Muscle layer of colon (tissue), 2 donors: ENCODE measurements at regions not wholly inside any gene's neighbourhood (a gene's known extent, or its start where the extent isn't known, plus 50 kb on each side); places are given as distances from the start of the nearest gene placed in this dataset.

Experiments used
- H3K27ac ChIP-seq: one replicate; pipeline ENCODE4 v1.7.0; 2013; ENCODE audit warnings: low read depth, mild to moderate bottlenecking, low read length, moderate library complexity
- H3K27me3 ChIP-seq, 2 donors: one replicate each; pipeline ENCODE4 v1.7.0; 2013; ENCODE audit warnings: low read length in 2 of 2, mild to moderate bottlenecking in 2 of 2; ENCODE audit not compliant: insufficient read depth in 2 of 2, control insufficient read depth in 1 of 2
- H3K36me3 ChIP-seq: one replicate; pipeline ENCODE4 v1.7.0; 2013; ENCODE audit warnings: mild to moderate bottlenecking, low read length; ENCODE audit not compliant: insufficient read depth
- H3K4me1 ChIP-seq: one replicate; pipeline ENCODE4 v1.7.0; 2013; ENCODE audit warnings: mild to moderate bottlenecking, low read length; ENCODE audit not compliant: insufficient read depth
- H3K4me3 ChIP-seq, 2 donors: one replicate each; pipeline ENCODE4 v1.7.0; 2013; ENCODE audit warnings: low read length in 2 of 2, low read depth in 1 of 2, mild to moderate bottlenecking in 1 of 2, moderate library complexity in 1 of 2
- H3K9ac ChIP-seq: one replicate; pipeline ENCODE4 v1.7.0; 2013; ENCODE audit warnings: low read length
- H3K9me3 ChIP-seq: one replicate; pipeline ENCODE4 v1.7.0; 2013; ENCODE audit warnings: mild to moderate bottlenecking, low read length
- donor health status: abdominal sarcoma.
- donor health status: Adenocarcinoma of cecum.

GRCh38 chr11:131056036-131056435 lies 139.8 kb upstream of the SNX19 start:
- H3K4me1 ChIP-seq: no peaks in the 10 kb centered on the region
- H3K9ac ChIP-seq: no peak overlapping the region
- H3K27ac ChIP-seq: no peak overlapping the region
- H3K4me3 ChIP-seq: no peak overlapping the region
- no peaks in the 10 kb centered on the region for H3K27me3 ChIP-seq
- no peaks in the 10 kb centered on the region for H3K9me3 ChIP-seq
- no peaks in the 10 kb centered on the region for H3K36me3 ChIP-seq

GRCh38 chr11:131063638-131064037 lies 147.4 kb upstream of the SNX19 start:
- Histone ChIP-seq H3K4me1 (peaks cover 7% of the 10 kb centered on the region), H3K36me3 (no peaks in the 10 kb centered on the region), H3K27ac (no peak overlapping the region), H3K9me3 (no peaks in the 10 kb centered on the region), H3K27me3 (no peaks in the 10 kb centered on the region), H3K9ac (no peak overlapping the region), H3K4me3 (no peak overlapping the region)

- Histone ChIP-seq H3K9me3 (no peaks in the 10 kb centered on the region), H3K27ac (no peak overlapping the region), H3K4me1 (peaks cover 7% of the 10 kb centered on the region), H3K27me3 (no peaks in the 10 kb centered on the region), H3K9ac (no peak overlapping the region), H3K36me3 (no peaks in the 10 kb centered on the region), H3K4me3 (no peak overlapping the region)
Measured at GRCh38 chr11:131064373-131064991, 148.2 kb upstream of the SNX19 start.

GRCh38 chr11:131065435-131066413 lies 149.4 kb upstream of the SNX19 start:
- no peak overlapping the region for H3K27ac ChIP-seq
- H3K36me3 ChIP-seq: no peaks in the 10 kb centered on the region
- no peak overlapping the region for H3K9ac ChIP-seq
- no peak overlapping the region for H3K4me3 ChIP-seq
- no peaks in the 10 kb centered on the region for H3K9me3 ChIP-seq
- no peaks in the 10 kb centered on the region for H3K27me3 ChIP-seq
- H3K4me1 ChIP-seq: peaks cover 7% of the 10 kb centered on the region

- Histone ChIP-seq H3K4me1 (peaks cover 7% of the 10 kb centered on the region), H3K9ac (no peak overlapping the region), H3K27ac (no peak overlapping the region), H3K9me3 (no peaks in the 10 kb centered on the region), H3K4me3 (no peak overlapping the region), H3K36me3 (no peaks in the 10 kb centered on the region), H3K27me3 (no peaks in the 10 kb centered on the region)
Measured at GRCh38 chr11:131066551-131066950, 150.3 kb upstream of the SNX19 start.

- Histone ChIP-seq H3K4me1 (no peaks in the 10 kb centered on the region), H3K4me3 (no peak overlapping the region), H3K27me3 (no peaks in the 10 kb centered on the region), H3K27ac (no peak overlapping the region), H3K36me3 (no peaks in the 10 kb centered on the region), H3K9ac (no peak overlapping the region), H3K9me3 (no peaks in the 10 kb centered on the region)
Measured at GRCh38 chr11:131070365-131070764, 154.1 kb upstream of the SNX19 start.

GRCh38 chr11:131073167-131073566 lies 156.9 kb upstream of the SNX19 start:
- no peak overlapping the region for H3K9ac ChIP-seq
- no peaks in the 10 kb centered on the region for H3K4me1 ChIP-seq
- H3K9me3 ChIP-seq: no peaks in the 10 kb centered on the region
- H3K36me3 ChIP-seq: no peaks in the 10 kb centered on the region
- H3K27ac ChIP-seq: no peak overlapping the region
- no peaks in the 10 kb centered on the region for H3K27me3 ChIP-seq
- H3K4me3 ChIP-seq: no peak overlapping the region

- H3K9me3 ChIP-seq: no peaks in the 10 kb centered on the region
- no peaks in the 10 kb centered on the region for H3K36me3 ChIP-seq
- no peak overlapping the region for H3K9ac ChIP-seq
- H3K27me3 ChIP-seq: no peaks in the 10 kb centered on the region
- no peaks in the 10 kb centered on the region for H3K4me1 ChIP-seq
- no peak overlapping the region for H3K27ac ChIP-seq
- no peak overlapping the region for H3K4me3 ChIP-seq
Measured at GRCh38 chr11:131074573-131074972, 158.3 kb upstream of the SNX19 start.

GRCh38 chr11:131077340-131077739 lies 161.1 kb upstream of the SNX19 start:
- Histone ChIP-seq H3K9ac (no peak overlapping the region), H3K4me1 (no peaks in the 10 kb centered on the region), H3K36me3 (no peaks in the 10 kb centered on the region), H3K9me3 (no peaks in the 10 kb centered on the region), H3K27me3 (no peaks in the 10 kb centered on the region), H3K27ac (no peak overlapping the region), H3K4me3 (no peak overlapping the region)

GRCh38 chr11:131079036-131079435 lies 162.8 kb upstream of the SNX19 start:
- Histone ChIP-seq H3K36me3 (no peaks in the 10 kb centered on the region), H3K27me3 (no peaks in the 10 kb centered on the region), H3K9me3 (no peaks in the 10 kb centered on the region), H3K9ac (no peak overlapping the region), H3K4me1 (no peaks in the 10 kb centered on the region), H3K27ac (no peak overlapping the region), H3K4me3 (no peak overlapping the region)

- H3K27ac ChIP-seq: no peak overlapping the region
- H3K9me3 ChIP-seq: no peaks in the 10 kb centered on the region
- H3K36me3 ChIP-seq: no peaks in the 10 kb centered on the region
- H3K4me1 ChIP-seq: no peaks in the 10 kb centered on the region
- H3K27me3 ChIP-seq: no peaks in the 10 kb centered on the region
- H3K9ac ChIP-seq: no peak overlapping the region
- no peak overlapping the region for H3K4me3 ChIP-seq
Measured at GRCh38 chr11:131089727-131090245, 173.5 kb upstream of the SNX19 start.
